MM.1S (cell line): ENCODE measurements at regions not wholly inside any gene's neighbourhood (a gene's known extent, or its start where the extent isn't known, plus 50 kb on each side); places are given as distances from the start of the nearest gene placed in this dataset.

Experiments used
- DNase-seq: peaks from one replicate; pipeline ENCODE4 v3.0.0-alpha.2; 2015
- H2AFZ ChIP-seq: fragments of 300-600 bp; sonication (generic); 2 replicates; pipeline ENCODE4 v1.6.0; 2016; ENCODE audit warnings: antibody characterized with exemption, low read length
- H3F3A ChIP-seq: fragments of 300-600 bp; sonication (generic); 2 replicates; pipeline ENCODE4 v1.6.1; 2016; ENCODE audit warnings: mild to moderate bottlenecking, antibody characterized with exemption, low read length, moderate library complexity, mixed read lengths; ENCODE audit not compliant: insufficient read depth
- H3K27ac ChIP-seq: fragments of 300-600 bp; sonication (generic); 2 replicates; pipeline ENCODE4 v1.5.1; 2016; ENCODE audit warnings: mild to moderate bottlenecking, low read length
- H3K27me3 ChIP-seq: fragments of 300-600 bp; sonication (generic); replicated peaks from 2 replicates; pipeline ENCODE4 v1.6.0; 2016; ENCODE audit warnings: low read length; ENCODE audit not compliant: insufficient read depth
- H3K36me3 ChIP-seq: fragments of 300-600 bp; sonication (generic); replicated peaks from 2 replicates; pipeline ENCODE4 v1.6.1; 2016; ENCODE audit warnings: mild to moderate bottlenecking, low read length, mixed read lengths; ENCODE audit not compliant: insufficient read depth
- H3K4me1 ChIP-seq: fragments of 300-600 bp; sonication (generic); 2 replicates; pipeline ENCODE4 v1.6.1; 2016; ENCODE audit warnings: low read length, mixed read lengths
- H3K4me2 ChIP-seq: fragments of 300-600 bp; sonication (generic); 2 replicates; pipeline ENCODE4 v1.6.0; 2016; ENCODE audit warnings: low read depth, low read length
- H3K4me3 ChIP-seq: fragments of 300-600 bp; sonication (generic); 2 replicates; pipeline ENCODE4 v1.5.1; 2016; ENCODE audit warnings: low read length, mixed read lengths
- H3K79me2 ChIP-seq: fragments of 300-600 bp; sonication (generic); 2 replicates; pipeline ENCODE4 v1.6.1; 2016; ENCODE audit warnings: mixed run types, low read length, mixed read lengths
- H3K9ac ChIP-seq: fragments of 300-600 bp; sonication (generic); 2 replicates; pipeline ENCODE4 v1.6.1; 2016; ENCODE audit warnings: low read length, mixed read lengths
- H3K9me2 ChIP-seq: fragments of 300-600 bp; sonication (generic); replicated peaks from 2 replicates; pipeline ENCODE4 v1.6.1; 2016; ENCODE audit warnings: mild to moderate bottlenecking, low read length, mixed read lengths; ENCODE audit not compliant: insufficient read depth
- H3K9me3 ChIP-seq: fragments of 300-600 bp; sonication (generic); replicated peaks from 2 replicates; pipeline ENCODE4 v1.6.1; 2016; ENCODE audit warnings: mild to moderate bottlenecking, low read length, mixed read lengths; ENCODE audit not compliant: insufficient read depth
- H4K20me1 ChIP-seq: fragments of 300-600 bp; sonication (generic); 2 replicates; pipeline ENCODE4 v1.6.1; 2016; ENCODE audit warnings: mild to moderate bottlenecking, low read length, moderate library complexity, mixed read lengths; ENCODE audit not compliant: insufficient read depth
- CTCF ChIP-seq: fragments of 300-600 bp; sonication (generic); IDR thresholded peaks from 2 replicates; pipeline ENCODE4 v1.5.1; 2016; ENCODE audit warnings: antibody characterized with exemption, low read length, mixed read lengths
- EZH2 ChIP-seq: fragments of 300-600 bp; sonication (generic); optimal IDR thresholded peaks from 2 replicates; pipeline ENCODE3; 2017; ENCODE audit warnings: low read depth, mild to moderate bottlenecking, antibody characterized with exemption, low read length, mixed read lengths
- EZH2phosphoT487 ChIP-seq: fragments of 300-600 bp; sonication (generic); IDR thresholded peaks from 2 replicates; pipeline ENCODE4 v1.6.1; 2018; ENCODE audit warnings: antibody characterized with exemption, low read length

DNA sequence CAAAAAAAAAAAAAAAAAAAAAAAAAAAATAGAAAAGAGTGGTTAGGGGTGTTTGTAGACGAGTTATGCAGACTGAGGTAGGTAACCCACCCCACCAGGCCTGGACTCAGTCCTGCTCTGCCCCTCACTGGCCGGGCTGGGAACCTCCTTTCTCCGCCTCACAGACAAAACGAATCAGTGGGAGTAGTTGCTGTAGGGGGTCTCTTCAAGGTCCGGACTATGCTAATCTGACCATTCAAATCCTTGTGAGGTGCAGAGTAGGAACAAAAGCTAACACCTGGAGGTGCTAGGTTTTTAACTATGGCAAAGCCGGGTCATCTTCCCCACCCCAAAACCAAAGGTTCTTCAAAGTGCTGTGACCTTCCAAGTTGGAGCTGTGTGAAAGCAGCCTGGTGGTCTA is 223.7 kb downstream of the SLC4A3 start:
- Histone ChIP-seq H4K20me1 (no peaks in the 10 kb centered on the region), H3K9ac (no peak overlapping the region), H2AFZ (no peak overlapping the region), H3K4me1 (no peaks in the 10 kb centered on the region), H3K4me2 (no peak overlapping the region), H3K36me3 (no peaks in the 10 kb centered on the region), H3K4me3 (no peak overlapping the region), H3K27me3 (no peaks in the 10 kb centered on the region), H3K9me3 (no peaks in the 10 kb centered on the region), H3K79me2 (no peaks in the 10 kb centered on the region), H3F3A (no peaks in the 10 kb centered on the region), H3K9me2 (no peaks in the 10 kb centered on the region), H3K27ac (no peak overlapping the region)
- no peak for TF ChIP-seq EZH2phosphoT487
- no peak for TF ChIP-seq EZH2
- no peak for TF ChIP-seq CTCF
- DNase-seq, result no peak

DNA sequence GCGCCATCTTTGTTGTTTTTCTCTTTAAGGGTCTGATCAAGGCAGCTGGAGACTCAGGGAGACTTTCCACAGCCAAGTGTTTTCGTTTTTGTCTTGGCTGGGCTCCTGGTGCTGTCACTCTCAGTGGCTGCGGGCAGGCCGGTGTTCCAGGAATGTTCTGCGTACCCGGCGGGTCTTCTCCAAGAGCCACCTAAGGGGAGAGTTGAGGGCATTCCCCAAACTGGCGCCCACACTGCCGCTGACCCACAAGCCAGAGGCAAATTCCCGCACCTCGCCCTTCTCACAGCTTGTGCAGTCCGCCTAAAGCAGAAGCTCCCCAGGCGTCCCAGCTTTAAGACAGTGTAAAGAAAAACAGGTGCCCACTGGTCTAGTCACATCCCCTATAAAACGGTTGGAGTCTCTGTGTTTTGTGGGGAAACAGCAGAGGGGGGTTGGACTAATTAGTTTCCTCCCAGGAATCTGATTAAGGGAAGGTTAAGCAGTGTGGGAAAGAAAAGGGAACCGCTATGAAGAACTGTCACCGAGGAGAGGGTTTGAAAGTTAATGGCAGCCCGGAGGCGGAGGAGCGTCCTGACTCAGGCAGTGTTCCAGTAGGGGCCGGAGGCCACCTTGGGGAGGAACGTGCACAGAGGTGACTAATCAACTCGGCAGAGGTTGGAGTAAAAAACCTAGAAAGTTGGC is 224.5 kb downstream of the SLC4A3 start:
- no peak for DNase-seq
- Histone ChIP-seq H3K4me1 (no peaks in the 10 kb centered on the region), H3K9me3 (no peaks in the 10 kb centered on the region), H3K4me2 (no peak overlapping the region), H3K9ac (no peak overlapping the region), H3K79me2 (no peaks in the 10 kb centered on the region), H3K27ac (no peak overlapping the region), H3F3A (no peaks in the 10 kb centered on the region), H3K4me3 (no peak overlapping the region), H3K27me3 (no peaks in the 10 kb centered on the region), H3K36me3 (no peaks in the 10 kb centered on the region), H2AFZ (no peak overlapping the region), H4K20me1 (no peaks in the 10 kb centered on the region), H3K9me2 (no peaks in the 10 kb centered on the region)
- TF ChIP-seq EZH2phosphoT487, result no peak
- no peak for TF ChIP-seq CTCF
- no peak for TF ChIP-seq EZH2

GRCh38 chr2:219852626-219853025 is 225.2 kb downstream of the SLC4A3 start:
- no peak overlapping the region for H3K4me3 ChIP-seq
- H3K4me1 ChIP-seq, result no peaks in the 10 kb centered on the region
- H3F3A ChIP-seq, result no peaks in the 10 kb centered on the region
- H3K4me2 ChIP-seq, result no peak overlapping the region
- no peaks in the 10 kb centered on the region for H3K9me3 ChIP-seq
- H3K36me3 ChIP-seq, result no peaks in the 10 kb centered on the region
- no peak overlapping the region for H3K27ac ChIP-seq
- H3K9ac ChIP-seq, result no peak overlapping the region
- no peaks in the 10 kb centered on the region for H4K20me1 ChIP-seq
- H3K79me2 ChIP-seq, result no peaks in the 10 kb centered on the region
- no peaks in the 10 kb centered on the region for H3K27me3 ChIP-seq
- no peak overlapping the region for H2AFZ ChIP-seq
- DNase-seq, result no peak
- TF ChIP-seq CTCF (no peak), EZH2 (no peak), EZH2phosphoT487 (no peak)
- no peaks in the 10 kb centered on the region for H3K9me2 ChIP-seq
